Neutrophil (primary cell): ENCODE measurements at regions not wholly inside any gene's neighbourhood (a gene's known extent, or its start where the extent isn't known, plus 50 kb on each side); places are given as distances from the start of the nearest gene placed in this dataset.
A peak's percentile ranks its signal among the peaks of the same experiment; 100 is the strongest.

Source experiments
- H3K27ac ChIP-seq: fragments of 200-600 bp; sonication (generic); 2 replicates; pipeline ENCODE4 v1.5.1; 2016; ENCODE audit warnings: mild to moderate bottlenecking, moderate library complexity
- H3K27me3 ChIP-seq: fragments of 200-600 bp; sonication (generic); 2 replicates; pipeline ENCODE4 v1.6.0; 2016; ENCODE audit warnings: mild to moderate bottlenecking
- H3K36me3 ChIP-seq: fragments of 200-600 bp; sonication (generic); 2 replicates; pipeline ENCODE4 v1.5.1; 2017
- H3K4me1 ChIP-seq, 2 experiments: fragments of 200-600 bp in 1 of 2; sonication (generic) in 1 of 2; 1 replicate in 1 of 2; 2 replicates in 1 of 2; pipeline versions ENCODE4 v1.5.1 to v1.6.1; 2013 to 2016; ENCODE audit warnings: low read depth in 1 of 2, low read length in 1 of 2, mild to moderate bottlenecking in 1 of 2, moderate library complexity in 1 of 2; ENCODE audit not compliant: control insufficient read depth in 1 of 2, insufficient read depth in 1 of 2
- H3K4me3 ChIP-seq, 2 experiments: fragments of 200-600 bp in 1 of 2; sonication (generic) in 1 of 2; 1 replicate in 1 of 2; 2 replicates in 1 of 2; pipeline ENCODE4 v1.5.1; 2013 to 2016; ENCODE audit warnings: low read depth in 1 of 2, low read length in 1 of 2, mild to moderate bottlenecking in 1 of 2, moderate library complexity in 1 of 2
- H3K9me3 ChIP-seq: fragments of 200-600 bp; sonication (generic); 2 replicates; pipeline ENCODE4 v1.5.1; 2016
- TF ChIP-seq, protein P1 (sequence below): fragments of 200-600 bp; sonication (generic); IDR thresholded peaks from 2 replicates; pipeline ENCODE4 v1.5.1; 2016; ENCODE audit warnings: antibody characterized with exemption

DNA sequence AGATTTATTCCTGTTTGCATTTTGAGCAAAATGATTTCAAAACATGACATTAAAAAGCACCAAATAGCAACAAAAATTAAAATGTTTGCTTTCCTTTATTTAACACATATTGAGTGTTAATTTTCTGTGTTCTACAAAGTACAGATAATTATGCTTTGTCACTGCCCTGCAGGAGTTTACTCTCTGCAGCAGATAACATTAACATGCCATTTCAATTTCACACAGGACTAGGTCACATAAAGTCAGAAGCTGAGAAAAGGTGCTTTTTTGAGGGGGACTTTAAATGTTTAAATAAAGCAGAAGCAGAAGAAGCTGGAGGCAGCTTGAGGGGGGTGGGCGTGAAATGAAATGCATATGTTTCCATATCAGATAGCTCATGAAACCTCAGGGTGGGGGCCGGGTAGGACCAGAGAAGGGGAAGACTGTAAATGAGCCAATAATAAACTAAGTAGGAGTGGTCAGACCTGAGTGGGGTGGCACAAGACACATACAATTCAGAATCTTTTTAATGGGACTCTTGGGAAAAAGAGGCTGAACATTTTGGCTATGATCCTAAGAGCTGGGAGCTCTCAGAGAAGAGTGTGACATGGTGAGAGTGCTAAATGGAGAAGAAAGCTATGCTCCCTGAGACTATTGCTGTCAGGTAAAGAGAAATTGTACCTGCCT is 387.5 kb downstream of the FAM170A start:
- Histone ChIP-seq H3K27me3 (no peaks in the 10 kb centered on the region), H3K27ac (no peak overlapping the region), H3K36me3 (no peaks in the 10 kb centered on the region), H3K9me3 (no peaks in the 10 kb centered on the region), H3K4me1 (no peaks in the 10 kb centered on the region), H3K4me3 (no peak overlapping the region)
- TF ChIP-seq, protein P1, sequence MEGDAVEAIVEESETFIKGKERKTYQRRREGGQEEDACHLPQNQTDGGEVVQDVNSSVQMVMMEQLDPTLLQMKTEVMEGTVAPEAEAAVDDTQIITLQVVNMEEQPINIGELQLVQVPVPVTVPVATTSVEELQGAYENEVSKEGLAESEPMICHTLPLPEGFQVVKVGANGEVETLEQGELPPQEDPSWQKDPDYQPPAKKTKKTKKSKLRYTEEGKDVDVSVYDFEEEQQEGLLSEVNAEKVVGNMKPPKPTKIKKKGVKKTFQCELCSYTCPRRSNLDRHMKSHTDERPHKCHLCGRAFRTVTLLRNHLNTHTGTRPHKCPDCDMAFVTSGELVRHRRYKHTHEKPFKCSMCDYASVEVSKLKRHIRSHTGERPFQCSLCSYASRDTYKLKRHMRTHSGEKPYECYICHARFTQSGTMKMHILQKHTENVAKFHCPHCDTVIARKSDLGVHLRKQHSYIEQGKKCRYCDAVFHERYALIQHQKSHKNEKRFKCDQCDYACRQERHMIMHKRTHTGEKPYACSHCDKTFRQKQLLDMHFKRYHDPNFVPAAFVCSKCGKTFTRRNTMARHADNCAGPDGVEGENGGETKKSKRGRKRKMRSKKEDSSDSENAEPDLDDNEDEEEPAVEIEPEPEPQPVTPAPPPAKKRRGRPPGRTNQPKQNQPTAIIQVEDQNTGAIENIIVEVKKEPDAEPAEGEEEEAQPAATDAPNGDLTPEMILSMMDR = no peak

DNA sequence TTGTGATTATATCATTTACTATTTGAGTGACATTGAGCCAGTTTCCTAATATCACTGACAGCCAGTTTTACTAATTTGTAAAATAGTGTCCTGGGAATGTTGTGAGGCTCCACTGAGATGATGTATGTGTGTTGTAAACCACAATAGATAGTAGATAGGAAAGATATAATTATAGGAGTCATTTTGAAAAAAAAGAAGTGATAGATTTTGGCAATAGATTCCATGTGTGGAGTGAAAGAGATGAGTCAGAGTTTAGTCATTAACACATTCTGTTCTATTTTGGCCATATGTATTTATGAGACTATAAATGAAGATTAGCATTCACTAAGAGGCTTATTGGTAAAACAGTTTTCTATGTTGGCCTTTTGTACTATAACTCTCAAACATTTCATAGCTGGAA is 388.2 kb downstream of the FAM170A start:
- Histone ChIP-seq H3K4me1 (no peaks in the 10 kb centered on the region), H3K4me3 (no peak overlapping the region), H3K27me3 (no peaks in the 10 kb centered on the region), H3K27ac (no peak overlapping the region), H3K36me3 (no peaks in the 10 kb centered on the region), H3K9me3 (no peaks in the 10 kb centered on the region)
- TF ChIP-seq, protein P1 = no peak

DNA sequence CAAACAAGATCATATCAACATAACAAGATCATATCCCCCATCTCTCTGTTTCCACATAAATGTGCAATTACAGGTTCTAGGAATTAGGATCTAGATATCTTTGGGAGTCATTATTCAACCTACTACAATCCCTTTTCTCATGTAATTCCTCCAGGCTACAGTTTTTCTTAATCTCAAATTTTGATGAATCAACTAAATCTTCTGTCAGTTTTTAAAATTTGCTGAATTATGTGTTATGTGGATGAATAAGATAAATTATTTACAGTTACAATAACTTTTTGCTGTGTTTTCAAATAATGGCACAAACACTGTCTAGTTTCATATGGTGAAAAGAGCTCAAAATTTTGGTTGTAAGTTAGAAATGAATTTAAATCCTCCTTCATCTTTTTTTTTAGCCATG is 405.8 kb downstream of the FAM170A start:
- Histone ChIP-seq H3K4me3 (no peak overlapping the region), H3K27ac (no peak overlapping the region), H3K9me3 (no peaks in the 10 kb centered on the region), H3K4me1 (peaks cover 16 to 21% of the 10 kb centered on the region in 2 experiments), H3K36me3 (no peaks in the 10 kb centered on the region), H3K27me3 (no peaks in the 10 kb centered on the region)
- TF ChIP-seq, protein P1 = no peak

DNA sequence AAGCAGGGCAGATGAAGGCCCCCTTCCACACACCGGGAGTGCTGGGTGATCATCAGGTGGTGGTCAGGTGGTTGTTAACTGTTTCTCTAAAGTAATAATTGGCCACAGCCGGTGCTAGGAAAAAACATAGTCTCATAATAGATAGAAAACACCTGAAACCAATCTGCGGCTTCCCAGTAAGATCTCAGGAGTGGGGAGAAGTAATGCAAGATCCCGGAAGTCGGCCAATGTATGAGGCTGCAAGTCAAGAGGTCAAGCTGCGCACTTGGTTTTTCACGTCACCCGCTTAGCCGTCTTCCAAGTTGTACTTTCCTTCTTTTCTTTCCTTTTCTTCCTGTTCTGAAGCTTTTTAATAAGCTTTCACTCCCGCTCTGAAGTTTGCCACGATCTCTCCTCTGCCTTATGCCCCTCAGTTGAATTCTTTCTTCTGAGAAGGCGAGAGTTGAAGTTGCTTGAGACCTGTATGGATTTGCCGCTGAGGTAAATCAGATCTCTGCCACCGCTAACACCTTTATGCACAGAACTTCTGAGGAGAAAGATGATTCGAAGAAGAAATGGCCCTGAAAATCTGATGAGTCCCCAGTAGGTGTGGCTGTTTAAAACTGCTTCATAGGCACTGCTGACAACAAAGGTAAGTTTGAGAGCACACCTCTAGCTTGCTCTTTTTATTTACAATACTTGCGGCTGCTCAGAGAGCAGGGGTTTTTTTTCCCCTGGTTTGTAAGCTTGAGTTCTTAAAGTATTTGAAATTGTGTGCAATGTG is 406.6 kb downstream of the FAM170A start:
- no peaks in the 10 kb centered on the region for H3K36me3 ChIP-seq
- no peaks in the 10 kb centered on the region for H3K27me3 ChIP-seq
- H3K4me3 ChIP-seq = no peak overlapping the region
- no peaks in the 10 kb centered on the region for H3K9me3 ChIP-seq
- peaks cover 16 to 23% of the 10 kb centered on the region in 2 experiments for H3K4me1 ChIP-seq
- peak overlapping the region; percentile 71 for H3K27ac ChIP-seq
- TF ChIP-seq, protein P1 = no peak

DNA sequence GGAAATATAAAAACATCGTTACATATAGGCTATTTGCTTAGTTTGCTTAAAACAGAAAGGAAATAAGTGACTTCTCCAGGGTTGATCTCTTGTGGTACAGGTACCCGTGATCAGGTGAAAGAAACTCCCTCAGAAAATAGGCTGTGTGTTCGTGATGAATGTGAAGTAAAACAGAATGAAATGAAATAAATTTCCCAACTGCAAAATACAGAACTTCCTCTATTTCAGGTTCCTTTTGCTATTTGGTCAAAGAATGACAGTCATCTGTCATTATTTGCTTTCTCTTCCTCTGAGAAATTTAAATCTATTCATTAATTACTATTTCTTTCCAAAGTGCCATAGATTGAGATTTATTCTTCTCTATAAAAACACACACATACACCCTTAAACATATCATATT is 408.1 kb downstream of the FAM170A start:
- Histone ChIP-seq H3K27me3 (no peaks in the 10 kb centered on the region), H3K27ac (peak overlapping the region; percentile 71), H3K4me3 (no peak overlapping the region), H3K36me3 (no peaks in the 10 kb centered on the region), H3K4me1 (peaks cover 16 to 23% of the 10 kb centered on the region in 2 experiments), H3K9me3 (no peaks in the 10 kb centered on the region)
- TF ChIP-seq, protein P1 = no peak
